Right ventricle myocardium inferior (tissue), 1 donor: ENCODE measurements at regions not wholly inside any gene's neighbourhood (a gene's known extent, or its start where the extent isn't known, plus 50 kb on each side); places are given as distances from the start of the nearest gene placed in this dataset.

Experiments
- ATAC-seq: fragments of 200-7000 bp; cut with Tn5 transposase; one replicate; pipeline ENCODE4 v1.9.1; 2020; ENCODE audit warnings: mild to moderate bottlenecking, moderate library complexity
- DNase-seq: peaks from one replicate; pipeline ENCODE4 v3.0.0; 2021; ENCODE audit errors: missing footprints
- intact Hi-C: fragments of 100-400 bp; cut with DNase I; formaldehyde crosslinking; loops from one replicate; pipeline ENCODE4 v1.11.0; 2022
- donor health status: DM: no; HTN: yes; CAD: no; lungs with severe emphysema.

- ATAC-seq (no peak), DNase-seq (peak; percentile 20)
- intact Hi-C loops, result loop anchor here (5.0 kb wide), 1 partner anchor 208 kb away; the partner anchor contains the start of gene KIF26A
Observed at GRCh38 chr14:104344818-104345620, 206.6 kb downstream of the KIF26A start.

GRCh38 chr14:104345621-104346462 lies 207.5 kb downstream of the KIF26A start:
- no peak for ATAC-seq
- peak; percentile 37 for DNase-seq
- intact Hi-C loops, result no loop called here

GRCh38 chr14:104346608-104347007 lies 208.2 kb downstream of the KIF26A start:
- intact Hi-C loops, result no loop called here
- DNase-seq (peak; percentile 4), ATAC-seq (no peak)

GRCh38 chr14:104348741-104349140 lies 210.4 kb downstream of the KIF26A start:
- intact Hi-C loops, result no loop called here
- DNase-seq (peak; percentile 32), ATAC-seq (no peak)

- ATAC-seq, result no peak
- intact Hi-C loops, result no loop called here
- peak; percentile 17 for DNase-seq
Observed at GRCh38 chr14:104349950-104350349, 211.6 kb downstream of the KIF26A start.

GRCh38 chr14:104350463-104351185 lies 212.2 kb downstream of the KIF26A start:
- intact Hi-C loops, result no loop called here
- ATAC-seq (no peak), DNase-seq (peak; percentile 48)

GRCh38 chr14:104351849-104352492 lies 213.6 kb downstream of the KIF26A start:
- intact Hi-C loops, result no loop called here
- DNase-seq, result no peak
- ATAC-seq, result no peak

- ATAC-seq, result no peak
- intact Hi-C loops, result no loop called here
- DNase-seq, result peak; percentile 45
Observed at GRCh38 chr14:104352493-104353220, 214.3 kb downstream of the KIF26A start.

- ATAC-seq (no peak), DNase-seq (peak; percentile 34)
- intact Hi-C loops, result no loop called here
Observed at GRCh38 chr14:104353221-104353920, 215.0 kb downstream of the KIF26A start.

GRCh38 chr14:104353921-104354701 lies 215.7 kb downstream of the KIF26A start:
- DNase-seq, result peak; percentile 68
- intact Hi-C loops, result no loop called here
- ATAC-seq, result no peak

GRCh38 chr14:104355101-104356019 lies 217.0 kb downstream of the KIF26A start:
- intact Hi-C loops, result no loop called here
- peak; percentile 33 for DNase-seq
- ATAC-seq, result no peak

- DNase-seq (peak; percentile 41), ATAC-seq (no peak)
- intact Hi-C loops, result no loop called here
Observed at GRCh38 chr14:104356020-104356737, 217.8 kb downstream of the KIF26A start.

- intact Hi-C loops, result no loop called here
- DNase-seq (peak; percentile 51), ATAC-seq (no peak)
Observed at GRCh38 chr14:104356738-104357688, 218.6 kb downstream of the KIF26A start.
